ENCODE measurements at regions not wholly inside any gene's neighbourhood (a gene's known extent, or its start where the extent isn't known, plus 50 kb on each side); places are given as distances from the start of the nearest gene placed in this dataset.

DNA sequence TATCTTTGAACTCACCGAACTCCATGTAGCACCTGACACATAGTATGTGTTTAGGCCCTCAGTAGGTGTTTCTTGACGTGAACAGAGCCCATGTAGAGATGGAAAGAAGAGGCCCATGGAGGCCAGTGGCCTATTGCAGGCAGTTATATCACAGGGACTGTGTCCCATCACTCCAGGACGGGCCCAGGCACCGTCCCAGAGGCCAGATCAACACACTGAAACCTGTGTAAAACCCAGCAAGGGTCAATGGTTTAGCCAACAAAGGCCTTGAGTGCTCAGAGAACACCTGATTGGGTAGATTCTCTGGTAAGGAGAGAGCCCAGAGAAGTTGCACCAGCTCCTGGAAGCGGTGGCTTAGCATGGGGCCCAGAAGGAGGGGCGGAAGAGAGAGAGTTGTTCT is 82.8 kb downstream of the INHBB start:
- DNase-seq = no peak

GRCh38 chr2:120429586-120430500 is 83.9 kb downstream of the INHBB start:
- no peak for DNase-seq

GRCh38 chr2:120430501-120430830 is 84.5 kb downstream of the INHBB start:
- DNase-seq = no peak

DNA sequence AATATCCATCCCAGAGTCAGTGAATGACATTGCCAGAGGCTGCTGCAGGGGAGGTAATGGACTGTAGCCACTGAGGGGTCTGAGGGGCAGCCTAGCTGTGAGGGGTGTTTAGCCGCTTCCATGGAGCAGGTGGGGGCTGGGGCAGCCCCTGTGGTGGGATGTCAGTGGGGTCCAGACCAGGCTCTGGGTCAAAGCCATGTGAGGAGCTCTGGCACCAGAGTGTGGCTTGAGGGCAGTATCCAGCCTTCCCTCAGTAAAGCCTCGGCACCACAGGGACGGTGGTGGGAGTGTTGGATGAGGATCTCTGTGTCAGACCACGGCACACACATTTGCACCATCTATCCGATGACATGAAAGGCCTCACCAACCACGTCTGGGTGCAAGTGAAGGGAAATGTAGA is 85.0 kb downstream of the INHBB start:
- no peak for DNase-seq

- DNase-seq = no peak
Observed at GRCh38 chr2:120431386-120432292, 85.7 kb downstream of the INHBB start.

- no peak for DNase-seq
Observed at GRCh38 chr2:120432293-120432975, 86.5 kb downstream of the INHBB start.

DNA sequence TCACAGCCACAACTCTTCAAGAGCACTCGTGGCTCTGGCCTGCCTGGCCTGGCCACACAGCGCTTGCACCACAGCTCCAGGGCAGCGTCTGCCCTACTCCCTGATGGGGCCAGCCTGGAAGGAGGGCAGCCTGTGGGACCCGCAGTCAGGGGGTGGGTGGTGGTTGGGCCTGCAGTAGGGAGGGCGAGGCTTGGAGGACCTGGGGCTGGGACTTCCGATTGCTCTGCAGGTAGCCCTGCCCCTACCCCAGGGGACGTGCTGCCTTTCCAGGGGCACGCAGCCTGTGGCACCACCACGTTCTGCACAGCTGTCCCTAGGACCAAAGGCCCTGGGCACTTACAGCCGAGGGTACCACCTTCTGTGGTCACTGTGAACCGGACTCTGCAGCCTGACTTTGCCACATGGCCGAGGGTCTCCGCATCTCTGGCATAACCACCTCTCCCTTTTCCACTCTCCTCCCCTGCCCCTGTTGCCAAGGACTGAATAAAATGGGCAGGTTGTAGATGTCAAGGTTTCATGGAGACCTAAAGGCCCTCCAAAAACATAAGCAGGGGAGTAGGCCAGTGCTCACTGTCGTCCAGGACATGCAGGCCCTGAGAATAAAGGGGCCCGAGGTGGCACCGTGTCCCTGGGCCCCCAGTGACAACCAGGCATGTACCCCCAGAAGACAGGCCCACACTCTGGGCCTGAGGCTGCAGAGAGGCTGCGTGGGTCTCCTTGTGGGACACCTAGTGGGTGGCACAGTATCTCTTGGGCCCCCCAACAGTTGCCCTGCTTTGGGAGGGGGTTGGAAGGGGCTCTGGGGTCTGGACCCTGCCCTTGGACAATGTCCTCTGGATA is 87.3 kb downstream of the INHBB start:
- no peak for DNase-seq

DNA sequence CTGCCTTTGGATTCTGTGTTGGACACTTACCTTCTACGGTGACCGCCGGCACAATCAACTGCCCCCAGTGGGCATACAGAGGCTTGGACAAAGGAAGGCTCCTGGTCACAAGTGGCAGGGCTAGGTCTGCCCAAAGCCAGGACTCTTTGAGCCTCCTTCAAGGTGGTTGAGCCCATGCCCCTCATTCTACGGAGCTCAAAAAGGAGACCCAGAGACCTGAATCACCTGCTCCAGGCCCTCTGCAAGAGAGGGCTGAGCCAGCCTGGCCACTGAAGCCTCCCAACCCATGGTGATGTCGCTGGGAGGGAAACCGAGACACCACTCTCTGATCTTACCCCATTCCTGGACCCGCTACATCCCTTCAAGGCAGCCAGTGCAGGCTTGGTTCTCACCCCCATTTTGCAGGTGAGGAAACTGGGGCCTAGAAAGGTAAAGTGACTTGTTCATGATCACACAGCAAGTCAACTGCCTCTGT is 87.9 kb downstream of the INHBB start:
- no peak for DNase-seq

- no peak for DNase-seq
Observed at GRCh38 chr2:120434492-120435308, 88.8 kb downstream of the INHBB start.

GRCh38 chr2:120435671-120436459 is 89.9 kb downstream of the INHBB start:
- no peak for DNase-seq

DNA sequence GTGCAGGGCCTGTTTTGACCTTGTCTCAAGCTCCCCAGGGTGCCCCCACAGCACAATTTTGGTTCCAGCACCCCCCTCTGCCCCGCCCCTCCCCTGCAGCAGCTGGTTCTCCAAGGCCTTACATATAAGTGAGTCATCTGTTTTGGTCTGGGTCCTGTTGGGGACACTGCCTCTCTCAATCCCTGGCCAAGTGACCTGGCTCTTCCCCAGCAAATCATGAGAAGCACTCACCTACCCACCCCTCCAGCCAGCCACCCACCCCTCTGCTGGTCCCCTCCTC is 90.5 kb downstream of the INHBB start:
- no peak for DNase-seq

DNA sequence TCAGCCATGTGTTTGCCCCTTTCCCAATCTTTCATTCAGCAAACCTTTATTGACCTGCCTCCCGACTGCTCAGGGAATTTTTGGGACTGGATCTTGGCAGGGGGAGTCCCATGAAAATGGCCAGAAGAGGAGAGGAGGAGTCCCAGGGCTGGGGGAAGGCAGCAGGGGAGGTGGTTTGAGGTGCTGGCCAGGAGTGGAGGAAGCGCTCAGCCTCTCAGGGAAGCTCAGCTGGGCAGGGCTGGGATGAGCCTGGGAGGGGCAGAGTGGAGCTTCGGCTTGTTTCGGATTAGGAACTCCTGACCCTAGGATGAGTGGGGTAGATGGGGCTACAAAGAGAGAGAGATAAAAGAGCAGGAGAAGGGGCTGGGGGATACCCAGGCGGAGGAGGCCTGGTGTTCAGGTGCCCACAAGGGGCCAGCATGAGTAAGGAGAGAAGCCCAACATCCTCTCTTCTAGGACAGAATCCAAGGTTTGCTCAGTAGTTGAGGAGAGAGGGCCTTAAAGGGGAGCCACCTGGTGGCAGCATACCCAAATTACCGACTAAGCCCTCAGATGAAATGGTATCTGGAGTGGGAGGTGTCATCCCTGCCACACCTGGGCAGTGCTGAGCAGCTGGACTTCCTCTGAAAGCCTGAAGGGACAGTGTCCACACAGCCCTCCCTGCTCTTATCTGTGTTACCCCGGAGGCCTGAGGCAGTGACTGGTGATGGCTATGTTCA is 91.1 kb downstream of the INHBB start:
- DNase-seq = peak; percentile 33

- no peak for DNase-seq
Observed at GRCh38 chr2:120437604-120438000, 91.7 kb downstream of the INHBB start.

DNA sequence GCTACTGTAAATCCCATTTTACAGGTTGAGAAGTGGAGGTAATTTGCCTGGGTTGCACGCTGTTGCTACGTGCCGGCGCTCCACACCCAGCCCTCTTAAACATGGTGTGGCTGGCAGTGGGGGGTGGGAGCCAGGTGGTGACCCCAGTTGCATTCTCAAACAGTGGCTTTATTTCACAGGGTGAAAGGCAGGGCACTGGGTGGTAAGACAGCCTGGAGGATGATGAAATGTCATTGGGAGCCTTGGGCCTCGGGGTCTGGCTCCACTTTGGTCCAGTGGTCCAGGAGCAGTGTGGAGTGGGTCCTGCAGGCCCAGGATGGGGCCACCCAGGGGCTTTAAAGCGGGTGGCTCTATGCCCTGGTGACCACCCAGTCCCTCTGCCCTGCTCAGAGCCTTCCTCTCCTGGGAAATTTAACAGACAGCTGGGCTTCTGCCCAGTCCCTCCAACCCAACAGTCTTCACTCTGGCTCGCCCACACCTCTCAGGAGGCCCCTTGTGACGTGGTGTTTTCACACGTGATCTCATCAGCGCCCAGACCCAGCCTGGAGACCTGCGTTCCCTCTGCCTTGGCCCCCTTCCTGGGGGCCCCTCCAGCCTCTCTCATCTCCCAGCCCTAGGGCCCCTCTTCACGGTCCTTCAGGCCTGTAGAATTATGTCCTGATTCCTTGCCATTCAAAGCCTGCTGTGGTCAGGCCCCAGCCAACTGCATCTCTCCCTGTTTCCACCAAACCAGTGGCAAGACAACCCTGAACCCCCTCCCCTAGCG is 92.5 kb downstream of the INHBB start:
- DNase-seq = no peak

DNA sequence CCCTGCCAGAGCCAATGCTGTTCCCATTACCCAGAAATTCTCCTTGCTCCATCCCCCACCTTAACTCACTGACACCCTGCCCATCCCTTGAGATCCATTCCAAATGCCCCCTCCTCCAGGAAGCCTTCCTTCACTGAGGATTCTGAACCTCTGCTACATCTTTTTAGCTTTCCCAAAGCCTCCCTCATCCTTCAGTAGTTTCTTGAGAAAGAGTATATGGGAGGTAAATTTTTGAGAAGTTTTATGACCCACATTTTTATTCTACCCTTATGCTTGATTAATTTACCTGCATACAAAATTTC is 93.1 kb downstream of the INHBB start:
- no peak for DNase-seq

DNA sequence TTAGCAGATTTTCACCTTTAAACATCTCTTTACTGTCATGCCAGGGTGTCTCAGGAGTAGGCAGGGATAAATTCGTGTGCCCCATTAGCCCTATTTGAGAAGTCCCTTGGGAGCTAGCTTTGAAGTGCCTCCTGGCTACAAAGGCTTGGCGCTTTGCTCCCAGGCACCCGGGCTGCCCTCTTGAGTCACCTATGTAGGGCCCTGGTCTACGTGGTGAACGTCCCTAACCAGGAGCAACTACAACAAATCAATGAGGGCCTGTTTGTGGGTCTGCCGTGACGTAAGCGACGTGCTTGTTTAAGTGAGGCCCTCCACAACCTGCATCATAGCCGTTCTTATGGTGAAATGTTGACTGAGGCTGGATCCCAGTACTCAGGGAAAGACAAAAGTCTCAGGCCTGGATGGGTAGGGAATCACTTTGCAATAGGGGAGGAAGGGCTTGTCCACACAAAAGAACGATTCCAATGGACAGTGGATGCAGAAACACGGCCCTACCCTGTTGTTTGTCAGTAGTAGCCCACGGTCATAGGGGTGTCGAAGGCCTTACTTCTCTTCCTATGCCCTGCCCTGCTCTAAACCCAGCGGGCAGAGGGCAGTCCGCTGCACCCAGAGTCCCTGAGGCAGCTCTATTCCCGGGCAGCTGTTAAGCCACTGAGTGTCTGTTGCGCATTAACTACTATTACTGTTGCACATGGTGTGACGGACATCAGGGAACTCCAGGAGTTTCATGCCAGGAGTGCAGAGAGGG is 93.9 kb downstream of the INHBB start:
- DNase-seq = no peak

DNA sequence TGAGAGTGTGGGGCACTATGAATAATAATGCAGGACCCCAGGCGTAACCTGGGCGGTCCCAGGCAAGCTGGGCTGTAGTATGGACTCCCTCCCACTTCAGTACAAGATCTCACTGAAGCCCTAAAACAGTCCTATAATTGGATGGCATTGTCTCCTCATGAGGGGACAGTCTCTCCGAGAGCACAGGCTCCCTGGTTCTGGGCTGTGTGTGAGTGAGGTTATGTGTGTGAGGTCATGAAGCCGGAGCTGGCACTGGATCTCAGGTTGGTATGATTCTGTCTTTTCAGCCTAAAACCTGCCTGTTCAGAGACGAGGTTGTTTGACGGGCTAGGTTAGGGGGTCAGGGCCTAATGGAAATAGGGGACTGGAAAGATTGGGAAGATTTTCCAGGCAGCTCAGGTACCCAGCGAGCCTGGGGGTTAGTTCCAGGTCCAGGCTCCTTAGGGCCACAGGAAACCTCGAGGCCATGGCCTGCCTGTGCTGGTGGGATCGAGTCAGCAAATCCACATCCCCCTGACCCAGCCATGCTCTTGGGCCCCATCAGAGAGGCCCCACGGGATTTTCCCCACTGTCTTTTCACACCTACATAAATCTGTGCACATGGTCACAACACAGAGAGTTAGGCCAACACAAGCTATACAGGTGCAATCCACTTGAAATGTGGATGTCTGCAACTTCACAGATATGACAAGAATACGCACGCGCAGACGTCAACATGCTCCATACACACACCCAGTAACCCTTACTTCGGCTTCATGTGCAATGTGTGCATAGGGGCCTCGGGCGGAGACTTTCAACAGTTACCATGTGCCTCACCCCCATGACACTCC is 94.8 kb downstream of the INHBB start:
- DNase-seq = no peak

DNA sequence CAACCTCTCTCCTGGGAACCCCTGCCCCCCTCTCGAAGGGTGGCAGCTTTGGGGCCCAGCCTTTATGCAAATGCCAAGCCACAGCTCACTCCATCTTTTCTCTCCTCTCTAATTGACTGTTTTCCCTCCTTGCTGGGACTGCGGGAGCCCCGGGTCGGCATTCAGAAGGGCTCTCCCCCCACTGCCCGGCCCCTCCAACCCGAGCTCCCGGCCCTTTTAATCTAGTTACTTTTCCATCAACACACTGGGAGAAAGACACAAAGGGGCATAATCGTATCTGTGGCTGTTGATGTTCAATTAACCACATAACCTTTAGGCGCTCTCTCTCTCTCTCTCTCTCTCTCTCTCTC is 95.4 kb downstream of the INHBB start:
- DNase-seq = no peak
